ENCODE measurements at regions not wholly inside any gene's neighbourhood (a gene's known extent, or its start where the extent isn't known, plus 50 kb on each side); places are given as distances from the start of the nearest gene placed in this dataset.

DNA sequence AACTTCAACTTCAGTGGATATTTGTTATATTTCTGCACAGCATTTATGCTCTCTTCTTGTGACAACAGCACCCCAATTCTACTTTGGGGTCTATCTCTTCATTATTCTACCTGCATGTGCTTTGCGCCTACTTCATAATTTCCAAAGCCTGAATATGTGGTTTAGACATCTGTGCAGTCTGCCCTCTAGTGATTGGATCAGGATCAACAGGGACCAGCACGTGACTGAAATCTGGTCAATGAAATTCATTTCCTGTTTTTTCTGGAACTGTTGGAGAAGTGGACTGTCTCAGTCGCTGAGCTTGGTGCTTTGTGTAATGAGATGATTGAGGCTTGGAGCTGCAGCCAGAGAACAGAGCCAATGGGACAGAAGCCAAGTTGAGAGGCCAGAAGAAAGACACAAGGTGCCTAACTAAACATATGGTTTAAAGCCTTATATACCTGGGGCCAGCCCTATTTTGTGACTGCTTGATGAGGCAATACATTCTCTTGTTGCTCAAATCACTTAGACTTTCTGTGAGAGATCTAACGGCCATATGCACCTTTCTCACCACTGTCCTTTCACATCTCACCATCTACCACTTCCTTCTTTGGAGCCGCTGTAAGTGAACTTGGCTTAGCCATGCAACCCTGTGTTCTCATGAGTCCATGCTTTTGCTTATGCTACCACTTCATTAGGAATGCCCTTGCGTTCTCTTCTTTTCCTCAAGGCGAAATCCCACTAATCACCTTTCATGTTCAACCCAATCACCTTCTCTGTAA lies 68.8 kb upstream of the PPP2R2B start:
- TF ChIP-seq, protein P1, sequence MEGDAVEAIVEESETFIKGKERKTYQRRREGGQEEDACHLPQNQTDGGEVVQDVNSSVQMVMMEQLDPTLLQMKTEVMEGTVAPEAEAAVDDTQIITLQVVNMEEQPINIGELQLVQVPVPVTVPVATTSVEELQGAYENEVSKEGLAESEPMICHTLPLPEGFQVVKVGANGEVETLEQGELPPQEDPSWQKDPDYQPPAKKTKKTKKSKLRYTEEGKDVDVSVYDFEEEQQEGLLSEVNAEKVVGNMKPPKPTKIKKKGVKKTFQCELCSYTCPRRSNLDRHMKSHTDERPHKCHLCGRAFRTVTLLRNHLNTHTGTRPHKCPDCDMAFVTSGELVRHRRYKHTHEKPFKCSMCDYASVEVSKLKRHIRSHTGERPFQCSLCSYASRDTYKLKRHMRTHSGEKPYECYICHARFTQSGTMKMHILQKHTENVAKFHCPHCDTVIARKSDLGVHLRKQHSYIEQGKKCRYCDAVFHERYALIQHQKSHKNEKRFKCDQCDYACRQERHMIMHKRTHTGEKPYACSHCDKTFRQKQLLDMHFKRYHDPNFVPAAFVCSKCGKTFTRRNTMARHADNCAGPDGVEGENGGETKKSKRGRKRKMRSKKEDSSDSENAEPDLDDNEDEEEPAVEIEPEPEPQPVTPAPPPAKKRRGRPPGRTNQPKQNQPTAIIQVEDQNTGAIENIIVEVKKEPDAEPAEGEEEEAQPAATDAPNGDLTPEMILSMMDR (IDR thresholded peaks at IDR 0.05), result no peak
- TF ChIP-seq POLR2AphosphoS5 (IDR thresholded peaks at IDR 0.05) (no peak), POLR2A (IDR thresholded peaks at IDR 0.05) (no peak)
